ENCODE measurements at regions not wholly inside any gene's neighbourhood (a gene's known extent, or its start where the extent isn't known, plus 50 kb on each side); places are given as distances from the start of the nearest gene placed in this dataset.

- TF ChIP-seq CTCF (conservative IDR thresholded peaks at IDR 0.05 in 1 of 2, IDR thresholded peaks at IDR 0.05 in 1 of 2; ENCODE audit: low read depth in 1 of 2, low read length in 2 of 2) (no peak), EZH2 (IDR thresholded peaks at IDR 0.05; ENCODE audit: low read length, missing control alignments) (no peak)
Measured at GRCh38 chr6:138600261-138600660, 101.0 kb upstream of the NHSL1 start.
